HG03280 (cell line): ENCODE measurements at regions not wholly inside any gene's neighbourhood (a gene's known extent, or its start where the extent isn't known, plus 50 kb on each side); places are given as distances from the start of the nearest gene placed in this dataset.
"Not testable (repeated sequence)": the region's sequence is repeated elsewhere in the genome, so short reads cannot be mapped to it uniquely, and the experiment has no call there.

ENCODE experiments used
- ATAC-seq: cut with Tn5 transposase; IDR thresholded peaks from one replicate; pipeline ENCODE4 v1.9.1; 2021; ENCODE audit warnings: mild to moderate bottlenecking, moderate library complexity; ENCODE audit not compliant: unreplicated experiment

- ATAC-seq, result not testable (repeated sequence)
Observed at GRCh38 chr4:27813699-27814425, 953.2 kb downstream of the STIM2 start.

GRCh38 chr4:27819246-27819645 is 958.6 kb downstream of the STIM2 start:
- no peak for ATAC-seq

GRCh38 chr4:27828843-27829242 is 968.2 kb downstream of the STIM2 start:
- no peak for ATAC-seq

GRCh38 chr4:27830251-27830650 is 969.6 kb downstream of the STIM2 start:
- no peak for ATAC-seq

GRCh38 chr4:27835851-27836250 is 975.2 kb downstream of the STIM2 start:
- no peak for ATAC-seq

GRCh38 chr4:27836523-27836922 is 975.9 kb downstream of the STIM2 start:
- no peak for ATAC-seq

GRCh38 chr4:27843776-27844175 is 983.1 kb downstream of the STIM2 start:
- no peak for ATAC-seq

GRCh38 chr4:27844376-27844775 is 983.7 kb downstream of the STIM2 start:
- ATAC-seq, result no peak

- no peak for ATAC-seq
Observed at GRCh38 chr4:27846951-27847350, 986.3 kb downstream of the STIM2 start.

GRCh38 chr4:27861381-27861787 is 1000.7 kb downstream of the STIM2 start:
- ATAC-seq, result no peak

- ATAC-seq, result no peak
Observed at GRCh38 chr4:27861802-27862201, 1001.2 kb downstream of the STIM2 start.

- ATAC-seq, result no peak
Observed at GRCh38 chr4:27873596-27873995, 1013.0 kb downstream of the STIM2 start.

GRCh38 chr4:27881705-27882104 is 1021.1 kb downstream of the STIM2 start:
- ATAC-seq, result no peak

GRCh38 chr4:27886120-27886519 is 1025.5 kb downstream of the STIM2 start:
- no peak for ATAC-seq

- ATAC-seq, result no peak
Observed at GRCh38 chr4:27887646-27888045, 1027.0 kb downstream of the STIM2 start.

- ATAC-seq, result no peak
Observed at GRCh38 chr4:27888505-27888904, 1027.9 kb downstream of the STIM2 start.

GRCh38 chr4:27894951-27895350 is 1034.3 kb downstream of the STIM2 start:
- no peak for ATAC-seq

GRCh38 chr4:27908356-27908755 is 1047.7 kb downstream of the STIM2 start:
- no peak for ATAC-seq

- no peak for ATAC-seq
Observed at GRCh38 chr4:27910227-27910626, 1049.6 kb downstream of the STIM2 start.

GRCh38 chr4:27911047-27911446 is 1050.4 kb downstream of the STIM2 start:
- ATAC-seq, result no peak

GRCh38 chr4:27913738-27914137 is 1053.1 kb downstream of the STIM2 start:
- no peak for ATAC-seq

GRCh38 chr4:27915822-27916221 is 1055.2 kb downstream of the STIM2 start:
- no peak for ATAC-seq
